Karpas-422 (cell line): ENCODE measurements at regions not wholly inside any gene's neighbourhood (a gene's known extent, or its start where the extent isn't known, plus 50 kb on each side); places are given as distances from the start of the nearest gene placed in this dataset.

ENCODE experiments used
- DNase-seq: peaks from one replicate; pipeline ENCODE4 v3.0.0-alpha.2; 2015
- H2AFZ ChIP-seq: fragments of 200-600 bp; sonication (generic); 2 replicates; pipeline ENCODE4 v1.6.1; 2014; ENCODE audit warnings: antibody characterized with exemption, low read length, mixed read lengths
- H3K27ac ChIP-seq: fragments of 200-600 bp; sonication (generic); 2 replicates; pipeline ENCODE4 v1.5.1; 2014; ENCODE audit warnings: mild to moderate bottlenecking, low read length, moderate library complexity
- H3K27me3 ChIP-seq: fragments of 200-600 bp; sonication (generic); 2 replicates; pipeline ENCODE4 v1.6.1; 2014; ENCODE audit warnings: low read length, mixed read lengths
- H3K36me3 ChIP-seq: fragments of 200-600 bp; sonication (generic); 2 replicates; pipeline ENCODE4 v1.6.1; 2014; ENCODE audit warnings: low read length, mixed read lengths; ENCODE audit not compliant: insufficient read depth
- H3K4me1 ChIP-seq: fragments of 200-600 bp; sonication (generic); 2 replicates; pipeline ENCODE4 v1.6.1; 2014; ENCODE audit warnings: mild to moderate bottlenecking, low read length, mixed read lengths
- H3K4me2 ChIP-seq: fragments of 200-600 bp; sonication (generic); 2 replicates; pipeline ENCODE4 v1.6.1; 2014; ENCODE audit warnings: low read length, low read depth, mild to moderate bottlenecking; ENCODE audit not compliant: poor library complexity, severe bottlenecking
- H3K4me3 ChIP-seq: fragments of 200-600 bp; sonication (generic); 2 replicates; pipeline ENCODE4 v1.5.1; 2014; ENCODE audit warnings: mild to moderate bottlenecking, antibody characterized with exemption, low read length, mixed read lengths
- H3K79me2 ChIP-seq: fragments of 200-600 bp; sonication (generic); 2 replicates; pipeline ENCODE4 v1.6.1; 2014; ENCODE audit warnings: mild to moderate bottlenecking, low read length, mixed read lengths
- H3K9ac ChIP-seq: fragments of 200-600 bp; sonication (generic); 2 replicates; pipeline ENCODE4 v1.6.0; 2014; ENCODE audit warnings: low read length
- H3K9me2 ChIP-seq: fragments of 200-600 bp; sonication (generic), shearing (Covaris generic); replicated peaks from 2 replicates; pipeline ENCODE4 v1.6.0; 2014; ENCODE audit warnings: mild to moderate bottlenecking, low read length, moderate library complexity; ENCODE audit not compliant: insufficient read depth
- H3K9me3 ChIP-seq: fragments of 300-700, 200-600 bp; sonication (generic); 2 replicates; pipeline ENCODE4 v1.6.1; 2014; ENCODE audit warnings: low read length, mixed read lengths
- H4K20me1 ChIP-seq: fragments of 200-600 bp; sonication (generic); 2 replicates; pipeline ENCODE4 v1.6.1; 2014; ENCODE audit warnings: mild to moderate bottlenecking, antibody characterized with exemption, low read length, low read depth; ENCODE audit not compliant: insufficient read depth

DNA sequence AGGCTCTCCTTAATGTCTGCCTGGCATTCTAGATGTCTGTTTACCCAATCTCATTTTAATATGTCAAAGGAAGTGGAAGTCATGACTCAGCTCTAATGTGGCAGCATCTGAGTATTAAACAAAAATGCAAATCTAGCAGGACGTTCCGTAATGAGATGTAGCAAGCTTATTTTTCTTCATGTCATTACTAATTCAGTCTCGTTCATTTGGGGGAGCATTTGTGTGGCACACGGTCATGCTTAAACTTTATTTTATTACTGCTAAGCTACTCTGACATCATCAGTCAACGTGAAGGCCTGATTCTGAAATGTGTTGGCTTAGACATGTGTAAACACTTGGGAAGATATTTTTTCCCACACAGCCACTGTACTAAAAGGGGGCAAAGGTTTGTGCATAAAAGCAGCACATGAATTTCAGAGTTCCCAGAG lies 326.7 kb upstream of the TMPO start:
- H3K9me2 ChIP-seq = no peaks in the 10 kb centered on the region
- H3K4me1 ChIP-seq = no peaks in the 10 kb centered on the region
- H4K20me1 ChIP-seq = no peaks in the 10 kb centered on the region

DNA sequence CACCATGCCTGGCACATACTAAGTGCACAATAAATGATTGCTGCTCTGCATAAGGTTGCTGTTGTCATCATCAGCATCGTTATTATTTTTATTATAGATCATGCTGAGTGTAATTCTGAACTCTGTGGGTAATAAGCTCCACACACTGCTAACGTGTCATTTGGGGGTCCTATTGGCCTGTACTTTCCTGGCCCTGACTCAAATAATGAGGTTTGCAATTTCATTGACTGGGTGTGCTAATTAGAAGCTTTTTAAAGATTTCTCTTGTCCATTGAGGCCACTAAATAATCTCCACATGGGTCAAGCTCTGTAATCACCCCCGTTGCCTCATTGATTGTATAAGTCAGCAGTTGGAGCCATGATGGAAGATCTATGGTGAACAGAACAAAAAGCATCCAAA lies 320.8 kb upstream of the TMPO start:
- no peaks in the 10 kb centered on the region for H3K36me3 ChIP-seq
- H3K9me2 ChIP-seq = no peaks in the 10 kb centered on the region
- H3K27ac ChIP-seq = no peak overlapping the region
- H3K9ac ChIP-seq = no peak overlapping the region
- no peaks in the 10 kb centered on the region for H3K9me3 ChIP-seq
- no peak overlapping the region for H2AFZ ChIP-seq
- H4K20me1 ChIP-seq = no peaks in the 10 kb centered on the region
- no peak for DNase-seq
- no peak overlapping the region for H3K4me2 ChIP-seq
- H3K4me1 ChIP-seq = no peaks in the 10 kb centered on the region
- H3K79me2 ChIP-seq = no peaks in the 10 kb centered on the region
- H3K27me3 ChIP-seq = no peaks in the 10 kb centered on the region
- no peak overlapping the region for H3K4me3 ChIP-seq

More for the DNA sequence above, 326.7 kb upstream of the TMPO start:
- H3K36me3 ChIP-seq = no peaks in the 10 kb centered on the region
- H2AFZ ChIP-seq = no peak overlapping the region
- no peak overlapping the region for H3K27ac ChIP-seq
- H3K79me2 ChIP-seq = no peaks in the 10 kb centered on the region
- no peaks in the 10 kb centered on the region for H3K9me3 ChIP-seq
- DNase-seq = peak; percentile 41
- H3K27me3 ChIP-seq = no peaks in the 10 kb centered on the region
- H3K4me2 ChIP-seq = no peak overlapping the region
- H3K9ac ChIP-seq = no peak overlapping the region
- no peak overlapping the region for H3K4me3 ChIP-seq

DNA sequence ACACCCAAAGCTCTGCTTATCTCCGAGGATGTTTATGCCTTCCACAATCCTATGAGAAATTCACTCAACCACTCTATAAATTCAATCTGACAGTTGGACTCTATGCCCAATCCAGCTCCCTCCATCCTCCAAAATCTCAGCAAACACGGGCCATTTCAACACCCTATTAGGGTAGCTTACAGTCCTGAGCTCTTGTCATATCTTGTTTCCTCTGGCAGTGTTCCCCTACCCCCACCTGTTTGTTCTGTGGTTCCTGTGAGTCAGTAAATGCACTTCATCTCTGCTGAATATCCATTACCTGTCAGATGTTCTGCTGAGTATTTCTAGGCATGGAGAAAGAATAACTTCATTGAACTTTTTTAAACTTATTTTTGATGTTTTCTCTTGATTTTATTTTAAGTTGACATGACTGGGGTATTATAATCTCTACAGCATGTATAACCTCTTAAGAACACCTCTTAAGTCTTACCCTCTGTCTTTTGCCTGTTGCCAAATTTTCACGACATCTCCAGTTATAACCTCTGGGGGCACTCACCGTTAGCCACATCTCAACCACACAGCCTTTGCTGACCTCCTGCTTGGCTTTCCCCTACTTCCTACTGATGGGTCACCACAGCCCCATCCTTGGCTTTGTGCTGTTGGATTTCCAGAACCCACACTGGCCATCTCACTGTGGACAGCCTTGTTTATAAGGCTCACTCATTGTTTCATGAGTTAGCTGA lies 317.0 kb upstream of the TMPO start:
- Histone ChIP-seq H3K9ac (no peak overlapping the region), H3K4me3 (no peak overlapping the region), H3K4me1 (no peaks in the 10 kb centered on the region), H3K79me2 (no peaks in the 10 kb centered on the region), H3K9me2 (no peaks in the 10 kb centered on the region), H3K27me3 (no peaks in the 10 kb centered on the region), H3K36me3 (no peaks in the 10 kb centered on the region), H2AFZ (no peak overlapping the region), H3K9me3 (no peaks in the 10 kb centered on the region), H3K27ac (no peak overlapping the region), H4K20me1 (no peaks in the 10 kb centered on the region), H3K4me2 (no peak overlapping the region)
- no peak for DNase-seq

DNA sequence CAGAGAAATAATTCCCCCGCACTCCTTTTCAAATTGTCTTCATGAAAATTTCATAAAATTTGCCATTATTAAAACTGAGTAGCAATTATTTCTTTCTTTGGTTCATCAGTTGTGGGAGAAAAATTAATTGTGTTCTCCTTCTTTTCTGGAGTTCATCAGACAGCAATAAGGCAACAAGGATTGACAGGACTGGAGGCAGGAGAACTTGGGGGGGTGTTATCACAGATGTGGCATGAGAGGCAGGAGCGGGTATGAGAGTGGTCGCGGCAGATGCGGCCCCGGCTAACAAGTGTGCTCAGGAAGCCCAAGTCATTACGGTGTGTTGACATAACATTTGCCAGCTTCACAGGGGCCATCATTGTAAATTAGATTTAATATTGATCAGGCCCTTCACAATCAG lies 306.6 kb upstream of the TMPO start:
- Histone ChIP-seq H3K9ac (no peak overlapping the region), H3K4me1 (no peaks in the 10 kb centered on the region), H3K27me3 (no peaks in the 10 kb centered on the region), H3K9me3 (no peaks in the 10 kb centered on the region), H3K9me2 (no peaks in the 10 kb centered on the region), H3K79me2 (no peaks in the 10 kb centered on the region), H4K20me1 (no peaks in the 10 kb centered on the region), H3K27ac (no peak overlapping the region), H3K36me3 (no peaks in the 10 kb centered on the region), H3K4me3 (no peak overlapping the region), H3K4me2 (no peak overlapping the region), H2AFZ (no peak overlapping the region)
- no peak for DNase-seq

DNA sequence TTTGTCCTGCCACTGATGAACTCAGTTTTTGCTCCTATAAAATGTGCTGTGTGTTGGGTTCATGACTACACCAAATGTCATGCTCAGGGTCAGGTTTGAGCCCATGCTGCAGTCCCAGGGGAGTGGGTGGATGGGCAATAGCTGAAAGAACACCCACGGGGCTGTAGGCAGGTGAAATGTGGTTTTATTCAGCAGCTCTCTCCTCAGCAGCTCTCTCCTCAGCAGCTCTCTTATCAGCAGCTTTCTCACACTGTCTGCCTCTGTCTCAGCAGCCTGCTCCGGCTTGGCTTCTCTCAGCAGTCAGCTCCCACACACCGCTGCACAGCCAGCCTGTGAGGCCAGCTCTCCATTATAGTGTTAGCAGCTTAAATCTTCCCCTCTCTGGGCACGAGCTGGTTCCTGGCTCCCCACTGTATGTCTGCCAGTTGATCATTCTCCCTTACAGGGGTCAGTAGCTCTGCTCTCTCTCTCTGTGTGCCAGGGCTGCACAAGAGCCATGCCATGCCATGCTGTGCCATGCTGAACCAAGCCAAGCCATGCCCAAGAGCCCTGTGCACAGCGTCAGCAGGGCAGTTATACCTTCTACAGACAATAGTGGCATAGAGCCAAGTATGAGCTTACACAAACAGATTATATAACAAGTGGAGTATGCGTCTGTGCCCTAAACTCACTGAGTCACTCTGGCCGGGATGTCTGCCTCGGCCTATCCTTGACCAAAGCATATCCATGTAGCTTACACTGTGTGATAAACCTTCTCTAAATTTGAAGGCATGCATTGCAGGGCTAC lies 303.3 kb upstream of the TMPO start:
- H3K9me3 ChIP-seq = no peaks in the 10 kb centered on the region
- H2AFZ ChIP-seq = no peak overlapping the region
- no peak overlapping the region for H3K9ac ChIP-seq
- no peak overlapping the region for H3K27ac ChIP-seq
- H3K9me2 ChIP-seq = no peaks in the 10 kb centered on the region
- H4K20me1 ChIP-seq = no peaks in the 10 kb centered on the region
- no peaks in the 10 kb centered on the region for H3K79me2 ChIP-seq
- no peaks in the 10 kb centered on the region for H3K4me1 ChIP-seq
- no peak for DNase-seq
- H3K4me3 ChIP-seq = no peak overlapping the region
- H3K27me3 ChIP-seq = no peaks in the 10 kb centered on the region
- H3K36me3 ChIP-seq = no peaks in the 10 kb centered on the region
- H3K4me2 ChIP-seq = no peak overlapping the region

DNA sequence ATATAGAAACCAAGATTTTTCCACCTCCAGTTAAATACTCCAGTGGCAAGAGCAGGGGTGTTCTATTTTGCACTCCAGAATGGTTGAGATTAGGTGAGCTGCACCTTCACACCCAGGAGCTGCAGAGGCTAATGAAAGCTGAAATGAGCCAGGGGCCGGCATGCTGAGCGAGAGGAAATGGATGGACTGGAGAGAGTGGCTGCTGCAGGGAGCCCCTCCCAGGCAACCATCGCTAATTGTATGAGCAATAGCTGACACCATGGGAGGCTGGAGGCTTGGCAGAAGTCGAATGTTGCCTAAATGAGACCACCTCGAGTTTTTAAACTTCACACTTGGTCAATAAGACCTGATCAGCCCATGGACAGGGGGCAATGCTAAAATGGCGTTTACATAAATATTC lies 301.8 kb upstream of the TMPO start:
- Histone ChIP-seq H3K4me3 (no peak overlapping the region), H3K9me2 (no peaks in the 10 kb centered on the region), H2AFZ (no peak overlapping the region), H3K27me3 (no peaks in the 10 kb centered on the region), H3K27ac (no peak overlapping the region), H3K4me1 (no peaks in the 10 kb centered on the region), H3K4me2 (no peak overlapping the region), H4K20me1 (no peaks in the 10 kb centered on the region), H3K79me2 (no peaks in the 10 kb centered on the region), H3K9ac (no peak overlapping the region), H3K9me3 (no peaks in the 10 kb centered on the region), H3K36me3 (no peaks in the 10 kb centered on the region)
- no peak for DNase-seq

DNA sequence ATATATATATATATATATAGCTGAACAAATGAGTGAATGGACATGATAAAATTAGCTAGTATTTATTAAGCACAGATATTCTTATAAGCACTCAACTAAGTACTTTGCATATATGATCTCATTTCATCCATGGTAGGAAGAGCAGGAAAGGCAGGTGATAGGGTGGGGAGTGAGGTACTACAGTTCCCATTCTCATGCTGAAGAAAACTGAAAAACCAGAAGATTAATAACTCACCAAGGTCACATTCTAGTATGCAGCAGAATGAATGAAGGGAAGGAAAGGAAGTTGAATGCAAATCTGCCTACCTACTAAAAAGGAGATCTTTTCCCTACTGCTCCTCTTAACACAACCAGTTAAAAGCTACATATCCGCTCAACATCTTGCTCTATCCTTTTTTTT lies 298.1 kb upstream of the TMPO start:
- no peak overlapping the region for H3K4me2 ChIP-seq
- H3K27me3 ChIP-seq = no peaks in the 10 kb centered on the region
- no peaks in the 10 kb centered on the region for H3K9me3 ChIP-seq
- H3K4me3 ChIP-seq = no peak overlapping the region
- no peaks in the 10 kb centered on the region for H3K4me1 ChIP-seq
- H3K9me2 ChIP-seq = no peaks in the 10 kb centered on the region
- no peak overlapping the region for H3K27ac ChIP-seq
- H3K79me2 ChIP-seq = no peaks in the 10 kb centered on the region
- H3K36me3 ChIP-seq = no peaks in the 10 kb centered on the region
- H2AFZ ChIP-seq = no peak overlapping the region
- no peak overlapping the region for H3K9ac ChIP-seq
- H4K20me1 ChIP-seq = no peaks in the 10 kb centered on the region
- DNase-seq = no peak

DNA sequence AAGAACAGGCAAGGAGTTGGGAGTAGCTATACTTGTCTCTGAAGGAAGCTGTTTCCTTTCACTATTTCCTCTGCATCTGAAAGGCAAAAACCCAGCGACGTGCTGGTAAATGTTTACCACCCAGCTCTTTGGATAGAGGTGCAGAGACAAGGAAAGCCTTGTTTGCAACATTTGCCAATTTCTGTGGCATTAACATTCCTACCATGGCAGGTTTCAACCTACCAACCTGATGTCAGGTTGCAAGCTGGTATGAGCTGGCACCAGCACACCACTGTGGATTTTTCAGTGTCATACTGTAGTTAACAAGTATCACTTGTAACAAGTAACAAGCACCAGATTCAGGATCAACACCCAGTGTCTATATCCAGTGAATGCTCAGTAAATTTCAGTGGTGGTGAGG lies 294.8 kb upstream of the TMPO start:
- H3K9ac ChIP-seq = no peak overlapping the region
- no peak overlapping the region for H3K27ac ChIP-seq
- H3K36me3 ChIP-seq = no peaks in the 10 kb centered on the region
- no peaks in the 10 kb centered on the region for H3K4me1 ChIP-seq
- H3K79me2 ChIP-seq = no peaks in the 10 kb centered on the region
- no peak overlapping the region for H3K4me2 ChIP-seq
- no peaks in the 10 kb centered on the region for H3K9me3 ChIP-seq
- H3K27me3 ChIP-seq = no peaks in the 10 kb centered on the region
- no peaks in the 10 kb centered on the region for H3K9me2 ChIP-seq
- H2AFZ ChIP-seq = no peak overlapping the region
- H3K4me3 ChIP-seq = no peak overlapping the region
- no peaks in the 10 kb centered on the region for H4K20me1 ChIP-seq
- no peak for DNase-seq
